ENCODE measurements at regions not wholly inside any gene's neighbourhood (a gene's known extent, or its start where the extent isn't known, plus 50 kb on each side); places are given as distances from the start of the nearest gene placed in this dataset.

DNA sequence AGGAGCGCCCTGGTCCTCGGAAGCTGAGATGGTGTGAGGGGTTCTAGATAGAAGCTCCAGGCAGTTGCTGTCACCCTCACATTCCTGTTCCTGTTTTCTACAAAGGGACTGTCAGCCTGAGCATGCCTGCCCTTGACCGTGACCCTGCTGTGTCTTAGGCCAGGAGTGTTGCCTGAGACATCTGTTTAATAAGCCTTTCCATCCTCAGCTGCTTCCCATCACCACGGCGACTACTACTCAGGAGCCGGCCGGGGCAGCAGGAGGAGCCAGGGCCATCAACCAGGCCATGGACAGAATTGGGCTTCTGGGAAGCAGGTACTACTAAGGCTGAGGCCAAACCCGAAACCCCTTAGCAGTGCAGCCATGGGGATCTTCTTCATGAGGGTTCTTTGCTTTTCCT lies 151.4 kb downstream of the KATNIP start:
- TF ChIP-seq, protein P1, sequence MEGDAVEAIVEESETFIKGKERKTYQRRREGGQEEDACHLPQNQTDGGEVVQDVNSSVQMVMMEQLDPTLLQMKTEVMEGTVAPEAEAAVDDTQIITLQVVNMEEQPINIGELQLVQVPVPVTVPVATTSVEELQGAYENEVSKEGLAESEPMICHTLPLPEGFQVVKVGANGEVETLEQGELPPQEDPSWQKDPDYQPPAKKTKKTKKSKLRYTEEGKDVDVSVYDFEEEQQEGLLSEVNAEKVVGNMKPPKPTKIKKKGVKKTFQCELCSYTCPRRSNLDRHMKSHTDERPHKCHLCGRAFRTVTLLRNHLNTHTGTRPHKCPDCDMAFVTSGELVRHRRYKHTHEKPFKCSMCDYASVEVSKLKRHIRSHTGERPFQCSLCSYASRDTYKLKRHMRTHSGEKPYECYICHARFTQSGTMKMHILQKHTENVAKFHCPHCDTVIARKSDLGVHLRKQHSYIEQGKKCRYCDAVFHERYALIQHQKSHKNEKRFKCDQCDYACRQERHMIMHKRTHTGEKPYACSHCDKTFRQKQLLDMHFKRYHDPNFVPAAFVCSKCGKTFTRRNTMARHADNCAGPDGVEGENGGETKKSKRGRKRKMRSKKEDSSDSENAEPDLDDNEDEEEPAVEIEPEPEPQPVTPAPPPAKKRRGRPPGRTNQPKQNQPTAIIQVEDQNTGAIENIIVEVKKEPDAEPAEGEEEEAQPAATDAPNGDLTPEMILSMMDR (IDR thresholded peaks at IDR 0.05; ENCODE audit: borderline replicate concordance, extremely low read depth, low read length, poor library complexity, severe bottlenecking) = no peak
- no peak for TF ChIP-seq EZH2 (IDR thresholded peaks at IDR 0.05; ENCODE audit: borderline replicate concordance, low read depth, low read length, severe bottlenecking)
- Histone ChIP-seq H3K9ac (ENCODE audit: low read depth, low read length) (no peak overlapping the region), H3K4me1 (ENCODE audit: insufficient read depth, low read length) (no peaks in the 10 kb centered on the region), H3K36me3 (ENCODE audit: insufficient read depth, low read length) (peaks cover 7% of the 10 kb centered on the region), H3K4me2 (ENCODE audit: insufficient read depth, low read length) (no peak overlapping the region), H3K27me3 (ENCODE audit: insufficient read depth, low read length, poor library complexity) (no peaks in the 10 kb centered on the region), H3K4me3 (ENCODE audit: low read depth in 1 of 2, low read length in 2 of 2) (no peak overlapping the region), H3K27ac (ENCODE audit: low read length) (no peak overlapping the region), H4K20me1 (ENCODE audit: insufficient read depth, low read length) (no peaks in the 10 kb centered on the region), H3K9me3 (ENCODE audit: insufficient read depth, low read length, severe bottlenecking) (no peaks in the 10 kb centered on the region), H2AFZ (ENCODE audit: low read depth, low read length) (no peak overlapping the region), H3K79me2 (ENCODE audit: insufficient read depth, low read length) (no peaks in the 10 kb centered on the region)
- DNase-seq (no peak), ATAC-seq (ENCODE audit: insufficient read depth, low read depth) (no peak)

DNA sequence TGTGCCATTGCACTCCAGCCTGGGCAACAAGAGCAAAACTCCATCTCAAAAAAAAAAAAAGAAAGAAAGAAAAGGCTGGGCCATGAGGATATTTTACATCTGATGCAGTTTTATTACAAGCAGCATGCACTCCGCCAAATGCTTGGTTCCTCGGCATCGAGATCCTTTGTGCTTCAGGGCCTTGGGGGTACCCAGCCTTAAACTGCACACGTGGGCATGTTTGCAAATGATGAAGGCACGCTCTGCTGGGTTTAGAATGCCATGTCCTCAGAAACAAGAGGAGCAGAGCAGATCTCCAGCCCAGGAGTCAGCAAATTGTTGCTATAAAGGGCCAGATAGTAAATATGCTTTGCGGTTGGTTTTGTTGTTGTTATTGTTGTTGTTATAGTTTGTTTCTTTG lies 153.2 kb downstream of the KATNIP start:
- peaks cover 7% of the 10 kb centered on the region for H3K36me3 ChIP-seq (ENCODE audit: insufficient read depth, low read length)
- H3K79me2 ChIP-seq (ENCODE audit: insufficient read depth, low read length) = no peaks in the 10 kb centered on the region
- no peaks in the 10 kb centered on the region for H3K27me3 ChIP-seq (ENCODE audit: insufficient read depth, low read length, poor library complexity)
- no peak overlapping the region for H3K27ac ChIP-seq (ENCODE audit: low read length)
- H4K20me1 ChIP-seq (ENCODE audit: insufficient read depth, low read length) = no peaks in the 10 kb centered on the region
- no peaks in the 10 kb centered on the region for H3K9me3 ChIP-seq (ENCODE audit: insufficient read depth, low read length, severe bottlenecking)
- TF ChIP-seq, protein P1 (IDR thresholded peaks at IDR 0.05; ENCODE audit: borderline replicate concordance, extremely low read depth, low read length, poor library complexity, severe bottlenecking) = no peak
- TF ChIP-seq EZH2 (IDR thresholded peaks at IDR 0.05; ENCODE audit: borderline replicate concordance, low read depth, low read length, severe bottlenecking) = no peak
- H3K9ac ChIP-seq (ENCODE audit: low read depth, low read length) = no peak overlapping the region
- H3K4me3 ChIP-seq (ENCODE audit: low read depth in 1 of 2, low read length in 2 of 2) = no peak overlapping the region
- H3K4me1 ChIP-seq (ENCODE audit: insufficient read depth, low read length) = no peaks in the 10 kb centered on the region
- no peak for DNase-seq
- no peak overlapping the region for H3K4me2 ChIP-seq (ENCODE audit: insufficient read depth, low read length)
- no peak for ATAC-seq (ENCODE audit: insufficient read depth, low read depth)
- H2AFZ ChIP-seq (ENCODE audit: low read depth, low read length) = no peak overlapping the region

DNA sequence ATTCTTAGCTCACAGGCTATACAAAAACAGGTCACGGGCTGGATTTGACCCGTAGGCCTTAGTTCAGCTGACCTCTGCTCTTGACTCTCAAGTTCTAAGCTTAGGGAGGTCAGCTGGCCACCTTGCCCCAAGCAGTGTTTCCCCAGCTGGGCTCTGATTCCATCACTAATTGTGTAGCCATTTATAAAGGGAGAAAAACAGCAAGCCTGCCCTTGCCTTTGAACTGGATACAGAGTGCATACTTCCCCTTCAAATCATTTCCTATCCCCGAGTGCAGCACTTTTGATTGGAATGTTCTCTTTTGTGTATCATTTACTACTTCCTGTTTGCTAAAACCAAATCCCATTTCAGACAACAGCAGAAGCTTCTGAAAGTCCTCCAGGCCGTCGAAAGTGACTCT lies 153.6 kb downstream of the KATNIP start:
- Histone ChIP-seq H3K4me2 (ENCODE audit: insufficient read depth, low read length) (no peak overlapping the region), H3K27me3 (ENCODE audit: insufficient read depth, low read length, poor library complexity) (no peaks in the 10 kb centered on the region), H3K27ac (ENCODE audit: low read length) (no peak overlapping the region), H3K9me3 (ENCODE audit: insufficient read depth, low read length, severe bottlenecking) (no peaks in the 10 kb centered on the region), H3K4me3 (ENCODE audit: low read depth in 1 of 2, low read length in 2 of 2) (no peak overlapping the region), H3K79me2 (ENCODE audit: insufficient read depth, low read length) (no peaks in the 10 kb centered on the region), H2AFZ (ENCODE audit: low read depth, low read length) (no peak overlapping the region), H4K20me1 (ENCODE audit: insufficient read depth, low read length) (no peaks in the 10 kb centered on the region), H3K36me3 (ENCODE audit: insufficient read depth, low read length) (peaks cover 6% of the 10 kb centered on the region), H3K4me1 (ENCODE audit: insufficient read depth, low read length) (no peaks in the 10 kb centered on the region), H3K9ac (ENCODE audit: low read depth, low read length) (no peak overlapping the region)
- no peak for ATAC-seq (ENCODE audit: insufficient read depth, low read depth)
- TF ChIP-seq EZH2 (IDR thresholded peaks at IDR 0.05; ENCODE audit: borderline replicate concordance, low read depth, low read length, severe bottlenecking) = no peak
- TF ChIP-seq, protein P1 (IDR thresholded peaks at IDR 0.05; ENCODE audit: borderline replicate concordance, extremely low read depth, low read length, poor library complexity, severe bottlenecking) = no peak
- no peak for DNase-seq

DNA sequence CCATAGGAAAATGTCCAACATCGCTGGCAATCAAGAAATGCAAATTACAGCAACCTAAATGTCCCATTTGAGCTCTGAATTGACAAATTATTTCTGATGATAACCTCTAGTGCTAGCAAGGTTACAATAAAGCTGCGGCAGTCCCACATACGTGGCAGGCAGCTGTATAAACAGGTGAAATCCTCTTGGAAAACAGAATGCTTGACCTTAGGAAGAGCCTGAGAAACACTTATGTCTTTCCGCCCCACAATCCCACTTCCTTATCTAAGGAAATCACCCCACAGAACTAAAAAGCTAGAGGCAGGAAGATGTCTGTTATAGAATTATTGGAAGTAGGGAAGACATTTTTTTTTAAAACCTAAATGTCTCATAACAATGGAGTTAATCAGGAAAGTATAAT lies 154.3 kb downstream of the KATNIP start:
- no peaks in the 10 kb centered on the region for H4K20me1 ChIP-seq (ENCODE audit: insufficient read depth, low read length)
- no peak for DNase-seq
- no peaks in the 10 kb centered on the region for H3K9me3 ChIP-seq (ENCODE audit: insufficient read depth, low read length, severe bottlenecking)
- no peak overlapping the region for H3K9ac ChIP-seq (ENCODE audit: low read depth, low read length)
- H3K27me3 ChIP-seq (ENCODE audit: insufficient read depth, low read length, poor library complexity) = no peaks in the 10 kb centered on the region
- no peak for TF ChIP-seq EZH2 (IDR thresholded peaks at IDR 0.05; ENCODE audit: borderline replicate concordance, low read depth, low read length, severe bottlenecking)
- TF ChIP-seq, protein P1 (IDR thresholded peaks at IDR 0.05; ENCODE audit: borderline replicate concordance, extremely low read depth, low read length, poor library complexity, severe bottlenecking) = no peak
- H3K79me2 ChIP-seq (ENCODE audit: insufficient read depth, low read length) = no peaks in the 10 kb centered on the region
- ATAC-seq (ENCODE audit: insufficient read depth, low read depth) = no peak
- H3K4me2 ChIP-seq (ENCODE audit: insufficient read depth, low read length) = no peak overlapping the region
- no peaks in the 10 kb centered on the region for H3K4me1 ChIP-seq (ENCODE audit: insufficient read depth, low read length)
- no peak overlapping the region for H3K27ac ChIP-seq (ENCODE audit: low read length)
- H3K36me3 ChIP-seq (ENCODE audit: insufficient read depth, low read length) = peaks cover 4% of the 10 kb centered on the region; the same call in 1 of the 2 replicates
- H3K4me3 ChIP-seq (ENCODE audit: low read depth in 1 of 2, low read length in 2 of 2) = no peak overlapping the region
- no peak overlapping the region for H2AFZ ChIP-seq (ENCODE audit: low read depth, low read length)
